NCI-H2107 (cell line): ENCODE measurements at regions not wholly inside any gene's neighbourhood (a gene's known extent, or its start where the extent isn't known, plus 50 kb on each side); places are given as distances from the start of the nearest gene placed in this dataset.

ENCODE experiments used
- DNase-seq: peaks from one replicate; lab custom pipeline; 2025; lab: John Stamatoyannopoulos, UW

GRCh38 chr6:71529026-71529425 lies 240.4 kb downstream of the OGFRL1 start:
- no peak for DNase-seq

GRCh38 chr6:71529769-71530168 lies 241.2 kb downstream of the OGFRL1 start:
- DNase-seq: no peak

- no peak for DNase-seq
Observed at GRCh38 chr6:71531006-71531405, 242.4 kb downstream of the OGFRL1 start.

GRCh38 chr6:71531841-71532240 lies 243.2 kb downstream of the OGFRL1 start:
- no peak for DNase-seq

DNA sequence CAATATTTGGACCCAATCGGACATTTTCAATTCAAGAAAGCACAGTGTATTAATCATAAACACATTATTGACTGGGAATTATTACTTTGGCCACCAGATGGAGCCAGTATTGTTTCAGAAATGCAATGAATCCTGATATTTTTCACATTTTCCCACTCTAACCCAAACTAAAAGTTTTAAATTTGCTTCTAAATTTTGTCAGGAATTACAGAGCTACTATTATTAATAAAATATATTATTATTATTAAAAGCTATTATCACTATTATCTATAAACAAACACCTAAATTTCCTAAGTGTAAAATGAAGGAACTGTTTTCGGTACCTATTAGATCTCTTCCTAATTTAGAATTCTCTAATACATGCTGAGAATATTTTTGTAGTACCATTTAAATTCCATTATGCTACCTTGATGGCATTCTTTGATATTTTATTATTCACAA lies 245.3 kb downstream of the OGFRL1 start:
- DNase-seq: no peak

GRCh38 chr6:71534921-71535320 lies 246.3 kb downstream of the OGFRL1 start:
- DNase-seq: no peak

DNA sequence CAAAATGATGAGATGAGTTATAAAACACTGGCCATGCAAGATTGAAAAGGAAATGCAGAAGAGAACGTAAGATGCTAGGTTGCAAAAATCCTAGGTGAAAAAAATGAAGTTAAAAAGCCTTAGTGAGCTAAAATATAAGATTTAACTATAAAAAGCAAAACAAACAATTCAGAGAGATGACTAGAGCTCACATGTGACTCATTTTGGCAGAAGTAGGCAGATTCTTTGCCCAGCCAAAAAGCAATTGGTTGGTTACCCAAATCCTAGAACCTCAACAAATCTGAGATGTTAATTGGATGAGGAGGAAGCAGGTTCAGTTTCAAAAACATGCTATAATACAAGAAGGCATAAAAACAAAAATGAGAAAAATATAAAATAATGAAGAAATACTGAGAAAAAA lies 249.1 kb downstream of the OGFRL1 start:
- DNase-seq: no peak

- no peak for DNase-seq
Observed at GRCh38 chr6:71544028-71544427, 255.4 kb downstream of the OGFRL1 start.

- DNase-seq: no peak
Observed at GRCh38 chr6:71544906-71545305, 256.3 kb downstream of the OGFRL1 start.

DNA sequence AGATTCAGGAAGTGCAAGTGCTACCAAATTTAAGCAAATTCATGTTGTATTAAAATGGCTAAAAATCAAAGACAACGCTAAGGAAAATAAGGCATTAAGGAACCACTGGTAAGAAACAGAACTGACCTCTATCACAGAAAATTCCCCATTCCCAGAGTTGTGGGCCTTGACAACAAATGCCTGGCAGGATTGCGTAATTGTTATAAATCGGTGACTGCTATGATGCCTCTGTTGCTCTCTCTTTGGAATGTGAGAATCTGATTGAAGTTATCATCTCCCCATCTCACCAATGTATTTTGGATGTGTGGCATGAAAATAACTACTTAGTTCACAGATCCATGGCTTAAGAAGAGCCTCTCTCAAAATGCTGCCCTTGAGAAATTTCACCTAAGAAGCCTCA lies 257.3 kb downstream of the OGFRL1 start:
- DNase-seq: no peak

DNA sequence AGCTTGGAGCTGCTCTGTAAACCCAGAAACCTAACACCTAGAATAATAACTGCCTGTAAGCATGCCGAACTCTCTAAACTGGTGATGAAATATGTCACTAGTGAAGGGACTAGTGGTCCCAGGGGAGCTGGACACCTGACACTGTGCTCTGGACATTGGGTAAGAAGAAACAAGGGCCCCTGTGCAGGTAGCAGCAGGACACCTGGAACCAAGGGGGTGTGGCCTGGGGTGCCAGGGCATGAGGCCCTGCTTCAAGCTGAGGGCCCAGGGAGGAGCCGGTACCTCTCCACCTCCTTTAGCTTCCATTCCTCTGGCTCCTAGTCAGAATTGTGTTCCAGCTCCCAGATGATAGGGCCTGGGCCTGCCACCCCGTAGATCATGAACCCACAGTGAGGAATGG lies 263.2 kb downstream of the OGFRL1 start:
- no peak for DNase-seq

- no peak for DNase-seq
Observed at GRCh38 chr6:71556141-71556540, 267.5 kb downstream of the OGFRL1 start.

DNA sequence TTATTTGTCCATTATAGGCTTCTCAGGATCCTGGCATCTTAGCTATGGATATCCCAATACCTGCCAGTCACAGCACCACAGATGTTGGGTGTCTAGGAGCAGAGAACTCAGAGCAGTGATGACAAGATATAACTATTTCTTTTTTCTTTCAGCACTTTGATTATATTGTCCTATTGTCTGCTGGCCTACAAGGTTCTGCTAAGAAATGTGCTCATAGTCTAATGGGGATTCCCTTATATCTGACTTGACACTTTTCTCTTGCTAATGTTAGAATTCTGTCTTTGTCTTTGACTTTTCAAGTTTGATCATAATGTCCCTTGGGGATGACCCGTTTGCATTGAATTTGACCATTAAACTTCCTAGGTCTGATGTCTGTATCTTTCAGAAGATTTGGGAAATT lies 270.4 kb downstream of the OGFRL1 start:
- no peak for DNase-seq

DNA sequence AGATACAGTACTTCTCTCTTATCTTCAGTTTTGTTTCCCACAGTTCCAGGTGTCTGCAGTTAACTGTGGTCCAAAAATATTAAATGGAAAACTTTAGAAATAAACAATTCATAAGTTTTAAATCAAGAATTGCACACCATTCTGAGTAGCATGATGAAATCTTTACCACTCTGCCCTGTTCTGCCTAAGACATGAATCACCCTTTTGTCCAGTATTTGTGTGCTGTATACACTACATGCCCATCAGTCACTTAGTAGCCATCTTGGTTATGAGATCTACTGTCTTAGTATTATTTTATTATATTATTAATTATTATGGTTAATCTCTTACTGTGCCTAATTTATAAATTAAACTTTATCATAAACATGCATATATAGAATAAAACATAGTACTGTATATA lies 279.0 kb downstream of the OGFRL1 start:
- no peak for DNase-seq

DNA sequence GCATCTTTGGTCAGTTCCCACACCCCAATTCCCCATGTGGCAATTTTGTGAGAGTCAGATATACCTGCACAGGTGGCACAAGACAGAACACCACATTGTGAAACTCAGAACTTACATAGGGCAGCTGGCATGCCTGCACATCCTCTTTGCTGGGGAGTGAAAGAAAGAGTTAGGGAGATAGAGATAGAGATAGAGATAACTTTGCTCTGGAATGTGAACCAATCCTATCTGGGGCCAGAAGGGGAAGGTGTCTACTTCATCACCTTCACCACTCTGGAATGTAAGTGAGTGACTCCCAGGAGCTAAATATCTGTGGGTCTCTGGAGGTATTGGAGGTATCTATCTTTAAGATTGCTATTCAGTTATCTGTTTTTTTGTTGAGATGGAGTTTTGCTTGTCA lies 289.2 kb downstream of the OGFRL1 start:
- DNase-seq: no peak

DNA sequence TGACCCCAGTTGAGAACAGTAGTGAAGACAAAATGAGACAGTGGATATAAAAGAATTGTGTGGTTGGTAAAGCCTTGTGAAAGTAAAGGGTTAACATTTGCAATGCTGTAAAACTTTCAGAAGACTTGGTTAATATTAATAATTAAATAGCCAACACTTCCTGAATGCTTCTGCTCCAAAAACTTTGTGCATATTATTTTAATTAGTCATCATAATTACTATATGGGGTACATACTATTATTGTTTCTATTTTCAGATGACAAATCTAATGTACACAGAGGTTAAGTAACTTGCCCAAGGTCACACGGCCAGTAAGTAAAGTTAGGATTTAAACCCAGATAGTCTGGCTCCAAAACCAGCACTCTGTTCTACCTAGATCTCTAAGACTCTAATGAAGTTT lies 291.3 kb downstream of the OGFRL1 start:
- no peak for DNase-seq

DNA sequence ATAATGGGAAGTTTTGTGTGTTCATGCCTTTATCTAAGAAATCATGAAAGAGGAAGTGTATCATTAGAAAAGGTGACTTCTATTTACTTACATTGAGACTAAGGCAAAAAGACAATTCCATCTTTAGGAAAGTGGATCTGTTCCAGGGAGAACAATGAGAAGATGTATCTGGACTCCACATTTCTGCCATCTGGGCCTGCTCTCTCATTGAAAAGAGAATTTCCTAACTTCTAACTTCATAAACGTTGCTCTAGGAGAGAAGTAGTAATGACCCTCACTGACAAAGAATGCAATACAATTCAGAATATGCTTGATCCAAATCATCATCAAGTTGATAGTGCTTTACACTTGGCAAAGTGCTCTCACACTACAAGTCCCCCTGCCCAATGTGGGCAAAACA lies 294.2 kb downstream of the OGFRL1 start:
- DNase-seq: no peak

DNA sequence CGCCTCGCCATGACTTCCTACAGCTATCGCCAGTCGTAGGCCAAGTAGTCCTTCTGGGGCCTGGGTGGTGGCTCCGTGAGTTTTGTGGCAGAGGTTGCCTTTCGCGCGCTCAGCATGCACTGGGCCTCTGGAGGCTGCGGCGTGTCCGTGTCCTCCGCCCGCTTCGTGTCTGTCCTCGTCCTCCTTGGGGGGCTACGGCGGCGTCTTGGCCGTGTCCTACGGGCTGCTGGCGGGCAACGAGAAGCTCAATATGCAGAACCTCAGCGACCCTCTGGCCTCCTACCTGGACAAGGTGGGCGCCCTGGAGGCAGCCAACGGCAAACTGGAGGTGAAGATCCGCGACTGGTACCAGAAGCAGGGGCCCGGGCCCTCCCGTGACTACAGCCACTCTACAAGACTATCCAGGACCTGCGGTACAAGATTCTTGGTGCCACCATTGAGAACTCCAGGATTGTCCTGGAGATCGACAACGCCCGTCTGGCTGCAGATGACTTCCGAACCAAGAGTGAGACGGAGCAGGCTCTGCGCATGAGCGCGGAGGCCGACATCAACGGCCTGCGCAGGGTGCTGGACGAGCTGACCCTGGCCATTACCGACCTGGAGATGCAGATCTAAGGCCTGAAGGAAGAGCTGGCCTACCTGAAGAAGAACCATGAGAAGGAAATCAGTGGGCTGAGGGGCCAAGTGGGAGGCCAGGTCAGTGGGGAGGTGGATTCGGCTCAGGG lies 296.3 kb downstream of the OGFRL1 start:
- no peak for DNase-seq

DNA sequence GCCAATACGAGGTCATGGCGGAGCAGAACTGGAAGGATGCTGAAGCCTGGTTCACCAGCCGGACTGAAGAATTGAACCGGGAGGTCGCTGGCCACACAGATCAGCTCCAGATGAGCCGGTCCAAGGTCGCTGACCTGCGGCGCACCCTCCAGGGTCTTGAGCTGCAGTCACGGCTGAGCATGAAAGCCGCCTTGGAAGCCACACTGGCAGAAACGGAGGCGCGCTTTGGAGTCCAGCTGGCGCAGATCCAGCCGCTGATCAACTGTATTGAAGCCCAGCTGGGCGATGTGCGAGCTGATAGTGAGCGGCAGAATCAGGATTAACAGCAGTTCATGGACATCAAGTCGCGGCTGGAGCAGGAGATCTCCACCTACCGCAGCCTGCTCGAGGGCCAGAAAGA lies 296.9 kb downstream of the OGFRL1 start:
- no peak for DNase-seq

DNA sequence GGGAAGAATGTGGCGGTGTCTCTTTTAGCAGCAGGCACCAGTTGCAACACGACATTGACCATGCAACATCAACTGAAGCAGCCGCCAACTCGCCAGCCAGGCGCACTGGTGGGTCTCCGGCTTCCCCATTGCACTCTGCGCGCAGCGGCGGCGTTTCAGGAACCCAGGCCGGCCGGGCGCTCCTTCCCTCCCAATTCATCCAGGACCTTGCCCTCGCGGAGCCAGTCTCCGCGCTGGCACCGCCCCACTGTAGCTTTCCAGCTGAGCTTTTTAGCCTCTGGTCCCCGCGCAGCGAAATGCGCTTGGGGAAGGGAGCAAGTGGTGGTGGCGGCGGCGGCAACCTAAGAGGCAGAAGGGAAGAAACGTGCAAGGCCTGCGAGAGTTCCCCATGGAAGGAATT lies 297.9 kb upstream of the RIMS1 start:
- DNase-seq: no peak

DNA sequence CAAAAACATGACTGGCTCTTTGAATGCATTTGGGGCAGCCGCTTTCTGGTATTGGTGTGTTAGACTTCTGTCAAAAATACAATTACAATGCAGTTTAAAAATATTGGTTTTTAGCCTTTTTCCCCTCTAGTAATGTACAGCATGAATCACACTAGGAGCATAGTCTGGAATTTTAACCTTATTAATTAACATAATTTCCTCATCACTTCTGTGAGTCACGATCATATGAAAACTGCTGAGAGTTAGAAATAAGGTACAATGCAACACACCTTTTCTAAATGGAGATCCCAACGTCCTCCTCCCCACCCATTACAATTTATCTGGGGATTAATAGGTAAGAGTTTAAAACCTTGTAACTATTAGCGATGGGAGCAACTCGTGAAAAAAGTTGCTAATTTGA lies 297.1 kb upstream of the RIMS1 start:
- no peak for DNase-seq

DNA sequence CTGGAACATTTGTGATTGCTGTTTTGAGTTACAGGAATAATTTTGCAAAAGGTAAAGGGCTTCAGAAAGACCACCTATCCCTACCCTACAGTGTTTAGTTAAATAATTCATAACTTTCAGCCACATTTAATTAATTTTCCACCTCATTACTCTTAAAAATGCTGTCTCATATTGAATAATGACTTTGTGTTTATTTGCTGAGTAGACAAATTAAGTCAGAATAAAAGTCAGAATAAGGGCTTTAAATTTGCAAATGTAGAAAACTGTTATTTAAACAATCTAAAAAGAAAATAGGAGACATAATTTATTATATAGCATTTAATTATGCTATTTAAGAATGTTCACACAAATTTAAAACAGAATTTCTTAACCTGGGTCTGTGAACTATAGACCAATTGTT lies 293.7 kb upstream of the RIMS1 start:
- no peak for DNase-seq

- DNase-seq: no peak
Observed at GRCh38 chr6:71599359-71599758, 287.0 kb upstream of the RIMS1 start.

DNA sequence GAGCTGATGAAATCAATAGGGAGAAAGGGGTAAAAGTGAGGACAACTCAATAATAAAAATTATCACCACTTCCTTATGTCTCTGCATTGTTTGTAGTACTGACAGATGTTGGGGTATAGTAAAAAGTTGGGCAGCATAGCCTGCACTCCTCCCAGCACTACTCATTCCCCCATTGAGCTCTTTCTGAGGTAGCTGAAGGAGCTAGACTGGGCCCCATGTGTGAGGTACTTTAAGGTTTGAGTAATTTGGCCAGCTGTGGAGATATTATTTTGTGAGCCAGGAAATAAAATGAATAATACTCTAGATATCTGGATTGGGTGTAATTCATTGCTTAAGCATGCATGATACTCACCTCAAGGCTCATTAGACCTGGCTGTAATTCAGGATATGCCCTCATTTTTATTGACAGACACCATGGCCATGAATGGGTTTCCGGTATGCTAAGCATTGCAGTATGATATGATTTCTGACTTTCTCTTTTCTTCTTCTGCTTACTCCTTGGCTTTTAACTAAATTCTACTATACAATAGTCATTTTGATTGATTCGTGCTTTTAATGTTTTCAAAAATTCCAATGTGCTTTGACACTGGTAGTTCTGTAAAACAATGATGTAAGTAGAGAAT lies 283.9 kb upstream of the RIMS1 start:
- DNase-seq: no peak
